ENCODE measurements at regions not wholly inside any gene's neighbourhood (a gene's known extent, or its start where the extent isn't known, plus 50 kb on each side); places are given as distances from the start of the nearest gene placed in this dataset.

GRCh38 chr19:30739394-30739793, 367.2 kb downstream of the ZNF536 start:
- H3K27me3 ChIP-seq (replicated peaks; ENCODE audit: insufficient read depth), result no peaks in the 10 kb centered on the region
- no peaks in the 10 kb centered on the region for H3K4me1 ChIP-seq (replicated peaks)
- 84% methylated on average over 5 of the region's 5 CpGs for WGBS
- no peaks in the 10 kb centered on the region for H3K9me3 ChIP-seq
- no peak for DNase-seq (ENCODE audit: low spot score)
- no peaks in the 10 kb centered on the region for H3K36me3 ChIP-seq
- intact Hi-C loops (cut with DNase I), result no loop called here
- no peak overlapping the region for H3K27ac ChIP-seq
- H3K4me3 ChIP-seq, result no peak overlapping the region
- TF ChIP-seq CTCF (IDR thresholded peaks at IDR 0.05), result no peak
- TF ChIP-seq POLR2AphosphoS5 (IDR thresholded peaks at IDR 0.05), result no peak

GRCh38 chr19:30738047-30738446, 365.9 kb downstream of the ZNF536 start:
- intact Hi-C loops (cut with DNase I), result no loop called here
- Histone ChIP-seq H3K27me3 (replicated peaks; ENCODE audit: insufficient read depth) (no peaks in the 10 kb centered on the region), H3K4me3 (no peak overlapping the region), H3K27ac (no peak overlapping the region), H3K4me1 (replicated peaks) (no peaks in the 10 kb centered on the region), H3K36me3 (no peaks in the 10 kb centered on the region), H3K9me3 (no peaks in the 10 kb centered on the region)
- no peak for DNase-seq (ENCODE audit: low spot score)
- TF ChIP-seq POLR2A (IDR thresholded peaks at IDR 0.05) (no peak), POLR2AphosphoS5 (IDR thresholded peaks at IDR 0.05) (no peak), CTCF (IDR thresholded peaks at IDR 0.05) (no peak)
- 98% methylated on average over 2 of the region's 2 CpGs for WGBS

DNA sequence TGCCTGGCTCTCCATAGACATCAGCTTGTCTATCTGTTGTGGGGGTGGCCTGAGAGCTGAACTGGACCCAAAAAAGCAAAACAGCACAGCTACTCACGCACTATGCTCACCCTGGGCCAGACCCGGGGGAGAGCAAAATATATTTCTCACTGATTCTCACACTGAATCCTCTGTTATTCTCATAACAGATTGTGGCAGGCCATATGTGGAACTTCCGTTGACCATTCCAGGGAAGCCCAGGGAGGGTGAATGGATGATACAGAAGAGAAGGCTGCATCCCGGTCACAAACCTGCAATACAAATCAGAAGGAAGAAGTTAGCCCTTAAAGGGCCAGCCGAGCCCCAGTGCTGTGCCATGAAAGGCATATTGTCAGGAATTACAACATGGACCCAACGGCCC, 362.5 kb downstream of the ZNF536 start:
- no peaks in the 10 kb centered on the region for H3K9me3 ChIP-seq
- no peak for DNase-seq (ENCODE audit: low spot score)
- H3K4me1 ChIP-seq (replicated peaks), result no peaks in the 10 kb centered on the region
- WGBS, result 68% methylated on average over 6 of the region's 6 CpGs
- intact Hi-C loops (cut with DNase I), result no loop called here
- no peak for TF ChIP-seq POLR2AphosphoS5 (IDR thresholded peaks at IDR 0.05)
- TF ChIP-seq POLR2A (IDR thresholded peaks at IDR 0.05), result no peak
- no peaks in the 10 kb centered on the region for H3K27me3 ChIP-seq (replicated peaks; ENCODE audit: insufficient read depth)
- no peak overlapping the region for H3K27ac ChIP-seq
- no peak overlapping the region for H3K4me3 ChIP-seq
- no peaks in the 10 kb centered on the region for H3K36me3 ChIP-seq

DNA sequence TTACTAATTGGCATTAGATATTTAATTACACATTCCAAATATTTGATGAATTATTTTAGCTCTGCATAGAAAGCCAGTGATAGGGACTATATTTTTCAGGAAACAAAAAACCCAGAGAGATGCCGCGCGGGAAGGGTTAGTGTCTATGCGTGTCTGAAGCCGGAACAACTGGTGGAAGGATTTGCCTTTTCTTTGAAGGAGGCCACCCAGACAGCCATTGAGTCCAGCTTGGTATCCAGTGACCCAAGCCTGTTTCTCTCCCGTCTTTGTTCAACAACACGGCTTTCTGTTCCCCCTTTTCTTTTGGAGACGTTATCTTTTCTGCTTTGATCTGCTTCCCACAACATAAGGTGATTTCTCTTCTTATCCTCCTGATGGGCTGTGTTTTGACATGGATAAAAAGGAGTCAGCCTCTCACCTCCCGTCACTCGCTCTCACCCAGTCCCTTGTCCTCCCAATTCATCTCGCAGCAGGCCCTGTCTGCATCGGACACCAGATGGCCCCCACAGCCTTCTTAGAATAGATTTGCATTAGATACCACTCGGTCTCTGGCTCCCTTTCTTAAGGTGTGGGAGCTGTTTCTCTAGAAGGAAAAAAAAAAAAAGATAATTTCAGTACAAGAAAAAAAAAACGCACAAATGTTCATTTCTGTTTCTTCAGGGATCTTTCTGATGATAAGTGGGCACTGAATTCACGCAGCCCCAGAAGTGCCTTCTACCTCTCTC, 361.8 kb downstream of the ZNF536 start:
- H3K9me3 ChIP-seq, result no peaks in the 10 kb centered on the region
- intact Hi-C loops (cut with DNase I), result no loop called here
- H3K4me3 ChIP-seq, result no peak overlapping the region
- no peak overlapping the region for H3K27ac ChIP-seq
- H3K36me3 ChIP-seq, result no peaks in the 10 kb centered on the region
- H3K27me3 ChIP-seq (replicated peaks; ENCODE audit: insufficient read depth), result no peaks in the 10 kb centered on the region
- no peaks in the 10 kb centered on the region for H3K4me1 ChIP-seq (replicated peaks)
- DNase-seq (ENCODE audit: low spot score), result no peak
- TF ChIP-seq POLR2AphosphoS5 (IDR thresholded peaks at IDR 0.05) (no peak), POLR2A (IDR thresholded peaks at IDR 0.05) (no peak), CTCF (IDR thresholded peaks at IDR 0.05) (no peak)
- WGBS, result 69% methylated on average over 15 of the region's 15 CpGs

GRCh38 chr19:30731591-30731990, 359.4 kb downstream of the ZNF536 start:
- WGBS, result 89% methylated on average over 3 of the region's 3 CpGs
- intact Hi-C loops (cut with DNase I), result no loop called here
- Histone ChIP-seq H3K27ac (no peak overlapping the region), H3K9me3 (no peaks in the 10 kb centered on the region), H3K36me3 (no peaks in the 10 kb centered on the region), H3K4me3 (no peak overlapping the region), H3K4me1 (replicated peaks) (no peaks in the 10 kb centered on the region), H3K27me3 (replicated peaks; ENCODE audit: insufficient read depth) (no peaks in the 10 kb centered on the region)
- TF ChIP-seq POLR2A (IDR thresholded peaks at IDR 0.05) (no peak), CTCF (IDR thresholded peaks at IDR 0.05) (no peak), POLR2AphosphoS5 (IDR thresholded peaks at IDR 0.05) (no peak)
- DNase-seq (ENCODE audit: low spot score), result no peak

Measured in prostate gland (tissue), 2 donors.